CD14-positive monocyte (primary cell): ENCODE measurements at regions not wholly inside any gene's neighbourhood (a gene's known extent, or its start where the extent isn't known, plus 50 kb on each side); places are given as distances from the start of the nearest gene placed in this dataset.

Source experiments
- DNase-seq, 3 donors: peaks; one replicate each; pipeline ENCODE4 v3.0.0-alpha.2; 2011 to 2022
- H2AFZ ChIP-seq: 2 replicates; pipeline ENCODE4 v1.6.0; 2012; ENCODE audit warnings: mild to moderate bottlenecking, low read depth, low read length, inconsistent platforms; ENCODE audit not compliant: insufficient read depth, poor library complexity, severe bottlenecking
- H3K27ac ChIP-seq, 2 donors: 1 replicate in 1 of 2; 2 replicates in 1 of 2; pipeline ENCODE4 v1.5.1; 2012 to 2013; ENCODE audit warnings: low read length in 2 of 2, control low read depth in 1 of 2, inconsistent platforms in 1 of 2, low read depth in 1 of 2, mild to moderate bottlenecking in 1 of 2
- H3K27me3 ChIP-seq, 2 donors: one replicate each; pipeline versions ENCODE4 v1.6.0 to v1.6.1; 2011 to 2013; ENCODE audit warnings: low read length in 2 of 2; ENCODE audit not compliant: control insufficient read depth in 2 of 2, insufficient read depth in 2 of 2
- H3K36me3 ChIP-seq, 2 donors: replicated peaks in 1 of 2; 1 replicate in 1 of 2; 2 replicates in 1 of 2; pipeline versions ENCODE4 v1.5.1 to v1.6.1; 2012 to 2013; ENCODE audit warnings: low read length in 2 of 2, control low read depth in 1 of 2, inconsistent platforms in 1 of 2, mild to moderate bottlenecking in 1 of 2; ENCODE audit not compliant: insufficient read depth in 2 of 2, control insufficient read depth in 1 of 2
- H3K4me1 ChIP-seq, 2 donors: 1 replicate in 1 of 2; 2 replicates in 1 of 2; pipeline versions ENCODE4 v1.5.1 to v1.6.1; 2012 to 2013; ENCODE audit warnings: low read length in 2 of 2, control low read depth in 1 of 2, inconsistent platforms in 1 of 2, mild to moderate bottlenecking in 1 of 2, moderate library complexity in 1 of 2; ENCODE audit not compliant: insufficient read depth in 2 of 2, control insufficient read depth in 1 of 2
- H3K4me2 ChIP-seq: replicated peaks from 2 replicates; pipeline ENCODE3; 2012; ENCODE audit warnings: low read length, moderate library complexity, mild to moderate bottlenecking; ENCODE audit not compliant: poor library complexity, severe bottlenecking; ENCODE audit errors: extremely low read depth
- H3K4me3 ChIP-seq, 3 experiments: fragments of 200-600 bp in 1 of 3; sonication (generic) in 1 of 3; replicated peaks in 1 of 3; 1 replicate in 2 of 3; 2 replicates in 1 of 3; pipeline ENCODE4 v1.5.1; 2011 to 2013; ENCODE audit warnings: low read length in 3 of 3, mild to moderate bottlenecking in 3 of 3, control low read depth in 2 of 3, low read depth in 2 of 3, inconsistent platforms in 1 of 3, moderate library complexity in 1 of 3
- H3K79me2 ChIP-seq: 2 replicates; pipeline ENCODE4 v1.6.0; 2012; ENCODE audit warnings: mild to moderate bottlenecking, control low read depth, inconsistent platforms, low read length, moderate library complexity; ENCODE audit not compliant: insufficient read depth
- H3K9ac ChIP-seq: 2 replicates; pipeline ENCODE4 v1.6.0; 2017; ENCODE audit warnings: low read length, mild to moderate bottlenecking; ENCODE audit not compliant: insufficient read depth, poor library complexity, severe bottlenecking
- H3K9me3 ChIP-seq, 2 donors: replicated peaks in 1 of 2; 1 replicate in 1 of 2; 2 replicates in 1 of 2; pipeline versions ENCODE4 v1.5.1 to v1.6.1; 2012 to 2013; ENCODE audit warnings: low read length in 2 of 2, control low read depth in 1 of 2; ENCODE audit not compliant: control insufficient read depth in 1 of 2, insufficient read depth in 1 of 2
- H4K20me1 ChIP-seq: 2 replicates; pipeline ENCODE4 v1.6.0; 2012; ENCODE audit warnings: mild to moderate bottlenecking, low read length, control low read depth, moderate library complexity; ENCODE audit not compliant: insufficient read depth
- H3K27ac Mint-ChIP-seq, 7 donors: one replicate each; pipeline ENCODE4 v1.8.0; 2020; ENCODE audit warnings: mild to moderate bottlenecking in 7 of 7, mixed read lengths in 7 of 7, moderate library complexity in 6 of 7, inconsistent platforms in 2 of 7
- H3K27me3 Mint-ChIP-seq, 3 donors: one replicate each; pipeline ENCODE4 v1.8.0; 2021 to 2022; ENCODE audit warnings: low read depth in 3 of 3, mild to moderate bottlenecking in 3 of 3, mixed read lengths in 3 of 3, moderate library complexity in 3 of 3, inconsistent platforms in 1 of 3
- H3K36me3 Mint-ChIP-seq, 2 donors: one replicate each; pipeline ENCODE4 v1.8.0; 2020; ENCODE audit warnings: mixed read lengths in 2 of 2, inconsistent platforms in 1 of 2, mild to moderate bottlenecking in 1 of 2
- H3K4me1 Mint-ChIP-seq: one replicate; pipeline ENCODE4 v1.8.0; 2020; ENCODE audit warnings: mild to moderate bottlenecking, mixed read lengths
- H3K4me3 Mint-ChIP-seq, 2 donors: one replicate each; pipeline ENCODE4 v1.8.0; 2020; ENCODE audit warnings: mild to moderate bottlenecking in 2 of 2, mixed read lengths in 2 of 2, moderate library complexity in 1 of 2
- H3K9me3 Mint-ChIP-seq, 7 donors: one replicate each; pipeline ENCODE4 v1.8.0; 2020 to 2022; ENCODE audit warnings: mixed read lengths in 7 of 7, mild to moderate bottlenecking in 6 of 7, moderate library complexity in 6 of 7, inconsistent platforms in 2 of 7
- CTCF ChIP-seq: fragments of 200-600 bp; IDR thresholded peaks from one replicate; pipeline ENCODE4 v1.8.0; 2022; ENCODE audit warnings: antibody characterized with exemption, mild to moderate bottlenecking
- WGBS: methylation state at CpG from one replicate; pipeline ENCODE4 v1.1.5; 2013; ENCODE audit warnings: missing lambda C conversion rate; ENCODE audit not compliant: insufficient coverage; 5-methylcytosine and 5-hydroxymethylcytosine counted together
- intact Hi-C, 2 donors: fragments of 100-400 bp; cut with micrococcal nuclease; formaldehyde crosslinking; loops; one replicate each; pipeline versions ENCODE4 v1.15.0 to v1.15.1; 2023

DNA sequence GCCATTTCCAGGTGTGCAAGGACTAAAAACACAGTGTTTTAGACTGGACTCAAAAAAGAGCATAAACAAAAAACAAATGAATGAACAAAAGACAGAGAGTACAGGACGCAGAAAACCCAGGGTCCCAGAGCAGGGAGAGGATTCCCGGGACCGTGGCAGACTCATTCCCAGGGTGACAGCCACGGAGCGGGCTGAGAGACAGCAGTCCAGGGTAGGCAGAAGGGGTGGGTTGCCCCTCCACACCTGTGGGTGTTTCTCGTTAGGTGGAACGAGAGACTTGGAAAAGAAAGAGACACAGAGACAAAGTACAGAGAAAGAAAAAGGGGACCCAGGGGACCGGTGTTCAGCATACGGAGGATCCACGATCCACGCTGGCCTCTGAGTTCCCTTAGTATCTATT is 273.4 kb downstream of the EIPR1 start:
- Histone ChIP-seq H3K9ac (no peak overlapping the region), H3K9me3 (no peaks in the 10 kb centered on the region), H3K27ac (no peak overlapping the region), H3K36me3 (no peaks in the 10 kb centered on the region), H3K27me3 (no peaks in the 10 kb centered on the region), H3K4me3 (no peak overlapping the region), H2AFZ (no peak overlapping the region), H3K4me2 (no peak overlapping the region), H3K79me2 (no peaks in the 10 kb centered on the region), H4K20me1 (no peaks in the 10 kb centered on the region), H3K4me1 (no peaks in the 10 kb centered on the region)
- intact Hi-C loops, result no loop called here
- Mint-ChIP-seq H3K4me1 (peaks cover 7% of the 10 kb centered on the region), H3K27ac (no peak overlapping the region), H3K9me3 (peaks cover 0 to 3% (median 0%) of the 10 kb centered on the region in 7 donors), H3K4me3 (no peak overlapping the region), H3K27me3 (peaks cover 15 to 19% (median 17%) of the 10 kb centered on the region in 3 donors), H3K36me3 (no peaks in the 10 kb centered on the region)
- DNase-seq, result no peak
- WGBS, result 97% methylated on average over 3 of the region's 11 CpGs
- TF ChIP-seq CTCF, result no peak

GRCh38 chr2:3102922-3103569 is 274.6 kb downstream of the EIPR1 start:
- Histone ChIP-seq H3K4me3 (no peak overlapping the region), H3K79me2 (no peaks in the 10 kb centered on the region), H3K4me2 (no peak overlapping the region), H4K20me1 (no peaks in the 10 kb centered on the region), H3K27ac (no peak overlapping the region), H3K9me3 (no peaks in the 10 kb centered on the region), H3K9ac (no peak overlapping the region), H2AFZ (no peak overlapping the region), H3K36me3 (no peaks in the 10 kb centered on the region), H3K4me1 (no peaks in the 10 kb centered on the region), H3K27me3 (no peaks in the 10 kb centered on the region)
- Mint-ChIP-seq H3K36me3 (no peaks in the 10 kb centered on the region), H3K4me3 (no peak overlapping the region), H3K9me3 (peaks cover 0 to 3% (median 0%) of the 10 kb centered on the region in 7 donors), H3K27ac (no peak overlapping the region), H3K27me3 (peaks cover 19 to 25% (median 22%) of the 10 kb centered on the region in 3 donors), H3K4me1 (peaks cover 7% of the 10 kb centered on the region)
- DNase-seq, result no peak
- WGBS, result 64% methylated on average over 7 of the region's 11 CpGs
- no peak for TF ChIP-seq CTCF
- intact Hi-C loops, result no loop called here
